ENCODE measurements at regions not wholly inside any gene's neighbourhood (a gene's known extent, or its start where the extent isn't known, plus 50 kb on each side); places are given as distances from the start of the nearest gene placed in this dataset.
"Not testable (repeated sequence)": the region's sequence is repeated elsewhere in the genome, so short reads cannot be mapped to it uniquely, and the experiment has no call there.

GRCh38 chr2:40666398-40666797 lies 214.5 kb upstream of the SLC8A1 start:
- no peaks in the 10 kb centered on the region for H3K27me3 ChIP-seq (ENCODE audit: control insufficient read depth, insufficient read depth, low read length)
- no peaks in the 10 kb centered on the region for H4K20me1 ChIP-seq (ENCODE audit: control insufficient read depth, extremely low read depth, insufficient read depth, low read length)
- no peaks in the 10 kb centered on the region for H3K79me2 ChIP-seq (ENCODE audit: control insufficient read depth, insufficient read depth, low read length)
- DNase-seq (ENCODE audit: low read depth in 2 of 2): peak in 1 of 2 donors; percentile 24
- no peak overlapping the region for H3K4me2 ChIP-seq (ENCODE audit: extremely low read depth, insufficient read depth, low read length)
- H3K4me3 ChIP-seq (replicated peaks in 1 of 4; ENCODE audit: control extremely low read depth in 1 of 4, insufficient read depth in 1 of 4, low read depth in 3 of 4, low read length in 4 of 4): no peak overlapping the region
- TF ChIP-seq EZH2 (IDR thresholded peaks at IDR 0.05; ENCODE audit: low read length, missing control alignments): no peak
- TF ChIP-seq CTCF (conservative IDR thresholded peaks at IDR 0.05 in 1 of 2, IDR thresholded peaks at IDR 0.05 in 1 of 2; ENCODE audit: low read depth in 1 of 2, low read length in 2 of 2): no peak
- H3K9me3 ChIP-seq (ENCODE audit: control insufficient read depth, insufficient read depth, low read depth, low read length): no peaks in the 10 kb centered on the region
- no peak overlapping the region for H3K27ac ChIP-seq (ENCODE audit: insufficient read depth, low read length)
- no peak overlapping the region for H3K9ac ChIP-seq (ENCODE audit: insufficient read depth, low read length)
- no peaks in the 10 kb centered on the region for H3K4me1 ChIP-seq (ENCODE audit: control insufficient read depth, extremely low read depth, insufficient read depth, low read length)
- no peaks in the 10 kb centered on the region for H3K36me3 ChIP-seq (ENCODE audit: control insufficient read depth, insufficient read depth, low read length)
- no peak overlapping the region for H2AFZ ChIP-seq (ENCODE audit: low read length)

- Histone ChIP-seq H3K36me3 (ENCODE audit: control insufficient read depth, insufficient read depth, low read length) (no peaks in the 10 kb centered on the region), H4K20me1 (ENCODE audit: control insufficient read depth, extremely low read depth, insufficient read depth, low read length) (no peaks in the 10 kb centered on the region), H2AFZ (ENCODE audit: low read length) (no peak overlapping the region), H3K4me3 (replicated peaks in 1 of 4; ENCODE audit: control extremely low read depth in 1 of 4, insufficient read depth in 1 of 4, low read depth in 3 of 4, low read length in 4 of 4) (no peak overlapping the region), H3K27me3 (ENCODE audit: control insufficient read depth, insufficient read depth, low read length) (no peaks in the 10 kb centered on the region), H3K9me3 (ENCODE audit: control insufficient read depth, insufficient read depth, low read depth, low read length) (no peaks in the 10 kb centered on the region), H3K4me1 (ENCODE audit: control insufficient read depth, extremely low read depth, insufficient read depth, low read length) (no peaks in the 10 kb centered on the region), H3K79me2 (ENCODE audit: control insufficient read depth, insufficient read depth, low read length) (no peaks in the 10 kb centered on the region), H3K4me2 (ENCODE audit: extremely low read depth, insufficient read depth, low read length) (no peak overlapping the region), H3K9ac (ENCODE audit: insufficient read depth, low read length) (no peak overlapping the region), H3K27ac (ENCODE audit: insufficient read depth, low read length) (no peak overlapping the region)
- peak in 1 of 2 donors; percentile 75 for DNase-seq (ENCODE audit: low read depth in 2 of 2)
- TF ChIP-seq CTCF (conservative IDR thresholded peaks at IDR 0.05 in 1 of 2, IDR thresholded peaks at IDR 0.05 in 1 of 2; ENCODE audit: low read depth in 1 of 2, low read length in 2 of 2): no peak
- TF ChIP-seq EZH2 (IDR thresholded peaks at IDR 0.05; ENCODE audit: low read length, missing control alignments): no peak
Measured at GRCh38 chr2:40668425-40668824, 216.5 kb upstream of the SLC8A1 start.

GRCh38 chr2:40676134-40676790 lies 224.4 kb upstream of the SLC8A1 start:
- H3K27me3 ChIP-seq (ENCODE audit: control insufficient read depth, insufficient read depth, low read length); H3K36me3 ChIP-seq (ENCODE audit: control insufficient read depth, insufficient read depth, low read length); H3K4me2 ChIP-seq (ENCODE audit: extremely low read depth, insufficient read depth, low read length); H3K9ac ChIP-seq (ENCODE audit: insufficient read depth, low read length); H3K4me3 ChIP-seq (replicated peaks in 1 of 4; ENCODE audit: control extremely low read depth in 1 of 4, insufficient read depth in 1 of 4, low read depth in 3 of 4, low read length in 4 of 4); H3K4me1 ChIP-seq (ENCODE audit: control insufficient read depth, extremely low read depth, insufficient read depth, low read length); DNase-seq (ENCODE audit: low read depth in 2 of 2); H3K79me2 ChIP-seq (ENCODE audit: control insufficient read depth, insufficient read depth, low read length); H3K9me3 ChIP-seq (ENCODE audit: control insufficient read depth, insufficient read depth, low read depth, low read length); H3K27ac ChIP-seq (ENCODE audit: insufficient read depth, low read length); H4K20me1 ChIP-seq (ENCODE audit: control insufficient read depth, extremely low read depth, insufficient read depth, low read length); H2AFZ ChIP-seq (ENCODE audit: low read length): not testable (repeated sequence)

Measured in fibroblast of lung (primary cell).